ENCODE measurements at regions not wholly inside any gene's neighbourhood (a gene's known extent, or its start where the extent isn't known, plus 50 kb on each side); places are given as distances from the start of the nearest gene placed in this dataset.

DNA sequence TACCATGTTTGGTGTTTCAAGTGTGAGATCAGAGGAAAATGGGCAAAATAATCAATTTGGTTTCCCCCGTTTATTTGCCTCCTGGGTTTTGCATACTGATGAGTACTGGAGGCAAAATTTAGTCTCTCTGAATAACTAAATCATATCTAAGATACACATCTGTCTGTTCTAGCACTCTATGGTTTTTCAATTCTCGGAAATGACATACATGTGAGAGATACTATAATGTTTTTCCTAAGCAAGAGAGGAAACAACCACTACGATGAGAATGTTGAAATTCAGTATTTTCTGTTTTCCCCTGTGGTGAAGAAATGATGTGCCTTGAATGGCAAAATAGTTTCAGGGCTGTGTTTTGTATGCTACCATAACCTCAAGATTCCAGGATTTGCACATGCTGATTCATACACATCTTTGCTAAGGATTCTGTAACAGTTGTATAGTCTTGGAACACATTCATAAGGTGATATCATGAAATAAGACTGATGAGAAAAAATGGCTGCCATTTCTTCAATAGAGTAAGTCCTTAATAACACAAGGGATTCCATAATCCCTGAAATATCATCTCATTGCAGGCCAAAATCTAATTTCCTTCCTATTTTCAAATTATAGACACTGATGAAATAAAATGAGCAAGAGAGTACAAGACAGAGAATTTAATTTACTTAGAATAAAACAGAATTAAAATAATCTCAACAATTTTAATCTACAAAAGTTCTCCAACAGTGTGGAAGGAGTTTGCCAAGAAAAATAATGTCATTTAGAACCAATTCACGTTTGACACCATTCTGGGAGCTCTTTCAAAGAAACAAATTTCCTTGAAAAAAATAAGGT, 316.6 kb downstream of the FIGN start:
- TF ChIP-seq POLR2A (IDR thresholded peaks at IDR 0.05): no peak
- TF ChIP-seq, protein P1, sequence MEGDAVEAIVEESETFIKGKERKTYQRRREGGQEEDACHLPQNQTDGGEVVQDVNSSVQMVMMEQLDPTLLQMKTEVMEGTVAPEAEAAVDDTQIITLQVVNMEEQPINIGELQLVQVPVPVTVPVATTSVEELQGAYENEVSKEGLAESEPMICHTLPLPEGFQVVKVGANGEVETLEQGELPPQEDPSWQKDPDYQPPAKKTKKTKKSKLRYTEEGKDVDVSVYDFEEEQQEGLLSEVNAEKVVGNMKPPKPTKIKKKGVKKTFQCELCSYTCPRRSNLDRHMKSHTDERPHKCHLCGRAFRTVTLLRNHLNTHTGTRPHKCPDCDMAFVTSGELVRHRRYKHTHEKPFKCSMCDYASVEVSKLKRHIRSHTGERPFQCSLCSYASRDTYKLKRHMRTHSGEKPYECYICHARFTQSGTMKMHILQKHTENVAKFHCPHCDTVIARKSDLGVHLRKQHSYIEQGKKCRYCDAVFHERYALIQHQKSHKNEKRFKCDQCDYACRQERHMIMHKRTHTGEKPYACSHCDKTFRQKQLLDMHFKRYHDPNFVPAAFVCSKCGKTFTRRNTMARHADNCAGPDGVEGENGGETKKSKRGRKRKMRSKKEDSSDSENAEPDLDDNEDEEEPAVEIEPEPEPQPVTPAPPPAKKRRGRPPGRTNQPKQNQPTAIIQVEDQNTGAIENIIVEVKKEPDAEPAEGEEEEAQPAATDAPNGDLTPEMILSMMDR (IDR thresholded peaks at IDR 0.05 in 4 of 5, conservative IDR thresholded peaks at IDR 0.05 in 1 of 5): no peak
